ENCODE measurements at regions not wholly inside any gene's neighbourhood (a gene's known extent, or its start where the extent isn't known, plus 50 kb on each side); places are given as distances from the start of the nearest gene placed in this dataset.

DNA sequence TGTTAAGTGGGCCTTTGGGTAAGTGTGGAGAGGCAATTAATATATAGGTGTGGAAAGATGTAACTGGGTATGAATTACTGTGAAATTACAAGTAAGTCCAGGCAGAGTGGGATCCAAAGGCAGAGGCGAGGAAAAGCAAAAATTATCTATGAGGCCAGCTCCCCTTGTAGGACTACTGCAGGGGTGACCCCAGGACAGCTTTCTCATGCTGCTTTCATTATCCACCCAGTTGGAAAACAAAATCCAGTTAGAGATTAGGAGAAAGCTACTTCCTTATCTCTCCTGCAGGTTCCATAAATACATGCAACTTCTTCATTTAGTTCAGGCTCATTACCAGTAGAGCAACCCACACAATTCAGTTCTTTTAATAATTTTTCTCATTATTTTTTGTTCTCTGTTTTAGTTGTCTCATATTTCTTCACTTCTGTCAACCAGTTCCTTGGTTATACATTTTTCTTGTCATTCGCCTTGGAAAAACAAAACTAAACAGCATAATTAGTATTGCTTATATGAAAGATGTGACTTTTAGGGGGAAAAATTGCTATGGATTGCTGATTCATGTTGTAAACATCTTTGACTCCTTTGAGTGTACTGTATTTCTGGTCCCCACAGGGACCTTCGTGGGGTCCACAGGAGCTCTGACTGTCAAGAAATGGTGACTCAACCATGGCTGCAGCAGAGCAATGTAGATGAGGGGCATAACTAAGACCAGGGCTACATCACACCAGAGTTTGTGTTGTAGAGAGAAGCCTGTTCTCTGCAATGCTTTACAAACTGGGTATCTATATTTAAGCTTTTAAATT lies 110.4 kb upstream of the PARD3B start:
- DNase-seq (ENCODE audit: low read depth), result no peak

GRCh38 chr2:204436230-204436629 lies 109.0 kb upstream of the PARD3B start:
- DNase-seq (ENCODE audit: low read depth), result no peak

DNA sequence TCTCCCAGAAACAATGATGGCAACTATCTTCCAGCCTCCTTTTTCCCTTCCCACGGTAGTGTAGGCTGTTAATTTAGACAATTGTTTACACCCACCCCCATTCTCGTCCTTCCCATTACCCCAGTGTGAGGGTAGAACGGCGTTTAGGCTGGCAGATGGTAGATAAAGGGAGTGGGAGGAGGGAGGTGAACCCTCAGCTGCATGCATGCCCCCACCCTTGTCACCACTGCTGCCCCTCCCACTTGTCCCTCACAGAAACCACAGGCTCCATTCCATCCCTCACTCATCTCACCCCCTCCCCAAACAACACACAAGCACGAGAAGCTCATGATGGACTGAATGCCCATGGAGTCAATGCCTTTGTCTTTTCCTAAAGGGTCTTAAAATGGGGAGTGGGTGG lies 107.9 kb upstream of the PARD3B start:
- no peak for DNase-seq (ENCODE audit: low read depth)

- DNase-seq (ENCODE audit: low read depth), result no peak
These were observed 107.2 kb upstream of the PARD3B start for GRCh38 chr2:204437815-204438756.

DNA sequence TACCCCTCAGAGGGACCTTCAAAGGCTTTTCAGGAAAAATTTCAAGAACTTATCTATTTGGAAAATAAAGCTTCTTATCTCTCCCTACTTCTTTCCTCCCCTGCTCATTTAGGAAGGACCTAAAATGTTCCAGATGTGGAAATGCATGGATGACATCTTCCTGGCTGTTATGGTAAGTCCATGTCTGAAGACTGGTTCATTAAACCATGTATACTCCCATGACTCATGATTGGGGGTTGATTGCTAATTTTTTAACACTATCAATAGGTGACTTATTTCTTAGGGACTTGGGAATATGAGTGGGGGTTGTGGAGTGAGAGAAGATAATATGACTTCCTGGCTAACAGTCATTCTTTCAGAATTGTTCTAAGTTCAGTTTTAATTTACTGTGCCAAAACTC lies 104.0 kb upstream of the PARD3B start:
- no peak for DNase-seq (ENCODE audit: low read depth)

- no peak for DNase-seq (ENCODE audit: low read depth)
These were observed 100.1 kb upstream of the PARD3B start for GRCh38 chr2:204445149-204445548.

- no peak for DNase-seq (ENCODE audit: low read depth)
These were observed 97.6 kb upstream of the PARD3B start for GRCh38 chr2:204447722-204448121.

- DNase-seq (ENCODE audit: low read depth), result no peak
These were observed 95.3 kb upstream of the PARD3B start for GRCh38 chr2:204449977-204450376.

- no peak for DNase-seq (ENCODE audit: low read depth)
These were observed 93.5 kb upstream of the PARD3B start for GRCh38 chr2:204451766-204452165.

GRCh38 chr2:204452464-204453023 lies 92.7 kb upstream of the PARD3B start:
- DNase-seq (ENCODE audit: low read depth), result no peak

DNA sequence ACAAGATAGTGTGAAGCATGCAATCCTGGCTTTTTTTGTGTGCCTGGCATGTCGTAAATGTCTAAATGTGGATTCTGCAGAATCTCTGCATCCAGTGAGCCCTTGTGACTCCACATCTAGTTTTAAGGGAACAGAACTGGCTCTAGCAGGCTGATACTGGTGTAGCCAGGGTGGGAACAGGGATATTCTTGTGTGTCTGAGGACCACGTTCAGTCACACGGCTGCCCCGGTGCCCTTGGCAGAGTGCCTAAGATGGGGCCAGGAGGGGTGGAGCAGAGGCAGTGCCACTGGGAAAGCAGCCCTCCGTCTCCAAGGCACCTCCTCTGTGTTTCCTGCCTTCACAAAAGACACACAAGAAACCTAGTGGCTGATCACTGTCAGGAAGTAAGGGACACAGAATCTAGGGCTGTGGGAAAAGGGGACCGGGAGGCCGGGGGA lies 91.5 kb upstream of the PARD3B start:
- no peak for DNase-seq (ENCODE audit: low read depth)

- DNase-seq (ENCODE audit: low read depth), result no peak
These were observed 90.4 kb upstream of the PARD3B start for GRCh38 chr2:204454672-204455380.

DNA sequence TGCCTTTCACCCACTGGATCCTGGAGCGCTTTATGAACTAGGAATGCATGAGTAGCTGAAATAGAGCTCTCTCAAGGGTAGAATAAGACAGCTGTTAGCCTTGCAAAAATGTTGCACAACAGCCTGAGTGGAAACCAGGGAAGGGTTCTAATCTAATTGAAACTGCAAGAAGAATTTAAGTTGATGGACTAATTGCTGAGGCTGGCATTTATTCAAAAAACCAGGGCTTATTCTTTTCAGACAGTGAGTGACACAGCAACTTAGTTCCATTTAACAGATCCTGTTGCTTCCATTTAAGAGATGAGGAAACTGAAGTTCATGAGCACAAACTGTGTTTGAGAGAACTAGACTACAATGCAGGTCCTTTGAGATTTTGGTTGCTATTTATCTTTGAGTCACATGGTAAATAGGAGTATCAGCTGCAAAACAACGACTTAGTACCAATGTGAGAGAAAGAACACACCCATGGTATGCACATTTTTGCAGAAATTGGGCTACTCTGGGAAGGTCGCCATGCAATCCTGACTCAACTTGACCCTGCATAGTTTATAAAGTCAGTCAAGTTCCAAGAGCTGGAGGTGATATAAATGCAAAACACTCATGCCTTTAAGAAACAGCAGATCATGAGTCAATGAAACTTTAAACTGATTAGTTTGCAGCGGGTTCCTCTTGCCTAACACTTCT lies 76.4 kb upstream of the PARD3B start:
- no peak for DNase-seq (ENCODE audit: low read depth)

DNA sequence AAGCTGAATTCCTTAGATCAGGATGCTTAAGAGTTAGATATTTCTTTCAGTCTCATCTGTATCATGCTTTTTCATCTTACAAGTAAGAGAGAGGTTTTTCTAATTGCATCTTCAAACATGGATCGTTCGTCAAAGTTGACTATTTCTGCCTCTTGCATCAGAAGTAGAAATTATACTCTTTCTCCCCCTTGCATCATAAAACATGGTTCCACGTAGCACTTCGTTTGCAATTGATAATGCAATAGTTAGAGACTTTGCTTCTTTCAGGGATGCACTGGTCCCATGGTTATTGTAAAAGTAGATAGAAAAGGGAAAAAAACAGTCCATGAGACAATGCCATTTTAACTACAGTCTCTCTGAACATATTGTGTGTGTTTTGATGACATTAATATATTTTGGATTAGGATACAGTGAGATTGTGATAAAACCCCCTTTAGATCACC lies 75.1 kb upstream of the PARD3B start:
- DNase-seq (ENCODE audit: low read depth), result no peak

GRCh38 chr2:204470621-204471196 lies 74.6 kb upstream of the PARD3B start:
- DNase-seq (ENCODE audit: low read depth), result no peak

DNA sequence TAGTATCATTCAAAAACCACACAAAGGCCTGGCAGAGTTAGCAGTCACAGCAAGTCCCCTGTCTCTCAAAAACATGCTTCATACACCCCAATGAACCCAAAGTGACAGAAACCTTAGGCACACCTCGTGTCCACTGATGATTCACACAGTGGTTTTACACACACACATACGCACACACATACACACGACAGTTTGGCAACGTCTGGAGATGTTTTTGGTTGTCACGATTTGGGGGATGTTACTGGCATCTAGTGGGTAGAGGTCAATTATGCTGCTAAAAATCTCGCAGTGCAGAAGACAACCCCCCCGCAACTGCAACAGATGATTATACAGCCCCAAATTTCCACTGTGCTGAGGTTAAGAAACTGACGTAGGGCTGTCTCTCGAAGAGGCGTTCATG lies 72.9 kb upstream of the PARD3B start:
- no peak for DNase-seq (ENCODE audit: low read depth)

- no peak for DNase-seq (ENCODE audit: low read depth)
These were observed 72.1 kb upstream of the PARD3B start for GRCh38 chr2:204473224-204473623.

DNA sequence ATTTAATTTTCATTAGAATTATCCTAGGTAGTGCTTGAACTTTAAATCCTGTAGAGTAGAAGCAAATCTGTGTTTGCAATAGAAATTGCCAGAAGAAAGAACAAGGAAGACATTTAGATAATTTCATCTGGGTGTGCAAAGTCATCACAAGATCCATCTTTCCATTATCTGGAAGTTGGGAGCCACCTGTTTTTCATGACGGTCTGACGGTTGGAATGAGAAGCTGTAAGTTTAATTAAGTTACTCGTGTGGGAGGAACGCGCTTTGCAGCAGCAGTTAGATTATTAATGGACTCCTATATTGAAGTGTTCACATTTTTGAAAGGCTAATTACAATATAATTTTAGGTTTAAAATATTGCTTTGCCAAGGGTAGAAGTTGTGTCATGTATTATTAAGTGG lies 69.9 kb upstream of the PARD3B start:
- DNase-seq (ENCODE audit: low read depth), result no peak

DNA sequence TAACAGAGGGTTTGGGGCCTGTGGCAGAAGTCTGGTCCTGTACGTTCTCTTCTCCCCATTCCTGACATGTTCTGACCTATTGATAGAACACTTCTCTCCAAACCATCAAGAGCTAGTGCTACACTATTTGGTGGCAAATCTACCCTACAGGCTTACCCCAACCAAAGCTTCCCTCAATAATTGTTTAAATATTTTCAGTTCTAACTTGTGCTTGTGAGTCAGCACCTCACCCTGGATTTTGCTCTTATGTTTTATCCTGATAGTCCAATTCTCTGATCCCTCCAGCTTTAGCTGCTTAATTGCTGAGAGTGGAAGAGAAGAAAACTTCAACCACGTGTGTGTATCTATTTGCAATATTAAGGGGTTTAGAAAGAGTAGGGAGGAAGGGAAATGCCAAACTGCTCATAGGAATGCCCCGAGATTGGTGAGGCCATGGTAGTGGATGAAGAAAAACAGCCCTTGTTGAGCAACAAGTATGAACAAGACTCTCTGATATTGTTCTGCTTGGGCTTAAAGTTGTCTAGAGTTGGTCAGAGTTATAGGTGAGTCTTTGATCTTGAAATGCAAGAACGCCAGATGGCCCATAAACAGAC lies 67.8 kb upstream of the PARD3B start:
- DNase-seq (ENCODE audit: low read depth), result no peak

DNA sequence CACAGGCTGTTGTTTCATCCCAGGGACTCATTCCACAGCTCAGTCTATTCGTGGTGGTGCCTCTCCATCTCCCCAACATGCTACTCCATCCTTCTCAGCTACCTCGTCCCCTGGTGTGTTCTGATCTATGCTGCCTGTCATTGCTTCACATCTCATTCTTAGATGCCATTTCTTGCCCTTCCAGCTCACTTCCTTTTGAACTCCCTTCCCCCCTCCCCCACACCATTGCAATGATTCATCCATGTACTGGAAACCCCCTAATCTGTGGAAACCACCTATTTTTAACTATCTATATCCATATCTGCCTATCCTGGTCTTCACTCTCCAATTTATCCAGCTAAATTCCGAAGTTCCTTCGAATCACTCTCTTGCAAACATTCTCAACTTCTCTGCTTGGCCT lies 65.7 kb upstream of the PARD3B start:
- DNase-seq (ENCODE audit: low read depth), result no peak

DNA sequence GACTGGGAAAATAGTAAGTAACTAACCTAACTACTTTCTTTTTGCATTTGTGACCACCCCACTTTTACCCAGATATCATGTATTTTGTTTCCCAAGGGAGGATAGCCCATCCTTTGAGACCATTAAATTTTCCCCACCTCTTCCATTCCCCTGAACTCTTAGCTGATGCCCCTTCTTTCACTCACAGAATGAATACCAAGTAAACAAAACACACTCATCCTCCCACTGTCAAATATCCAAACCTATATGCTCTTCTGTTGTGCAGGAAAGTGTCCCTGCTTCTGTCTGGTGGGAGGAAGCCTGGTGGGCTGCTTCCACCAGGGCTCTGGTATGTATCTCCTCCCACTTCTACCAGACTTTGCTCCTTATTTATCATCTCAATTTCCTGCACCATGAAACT lies 64.6 kb upstream of the PARD3B start:
- no peak for DNase-seq (ENCODE audit: low read depth)
